GM12891 (cell line): ENCODE measurements at regions not wholly inside any gene's neighbourhood (a gene's known extent, or its start where the extent isn't known, plus 50 kb on each side); places are given as distances from the start of the nearest gene placed in this dataset.

Experiments used
- POLR2A ChIP-seq: IDR thresholded peaks from 2 replicates; pipeline ENCODE4 v1.6.1; 2011; ENCODE audit warnings: low read depth, low read length, control low read depth
- POLR2AphosphoS5 ChIP-seq: IDR thresholded peaks from 2 replicates; pipeline ENCODE4 v1.6.1; 2011; ENCODE audit warnings: low read depth, low read length, control low read depth
- POU2F2 ChIP-seq: IDR thresholded peaks from 2 replicates; pipeline ENCODE4 v1.6.1; 2011; ENCODE audit warnings: low read depth, mild to moderate bottlenecking, control low read depth, low read length, moderate library complexity
- TAF1 ChIP-seq: IDR thresholded peaks from 2 replicates; pipeline ENCODE4 v1.6.1; 2011; ENCODE audit warnings: low read depth, low read length, control low read depth

GRCh38 chr10:23529625-23530024 is 90.8 kb downstream of the OTUD1 start:
- TF ChIP-seq POLR2A (no peak), POU2F2 (no peak), TAF1 (no peak), POLR2AphosphoS5 (no peak)
